Right cardiac atrium (tissue), 5 donors: ENCODE measurements at regions not wholly inside any gene's neighbourhood (a gene's known extent, or its start where the extent isn't known, plus 50 kb on each side); places are given as distances from the start of the nearest gene placed in this dataset.
"Not testable (repeated sequence)": the region's sequence is repeated elsewhere in the genome, so short reads cannot be mapped to it uniquely, and the experiment has no call there.

Experiments used
- ATAC-seq, 2 donors: fragments of 200-7000 bp; cut with Tn5 transposase; one replicate each; pipeline versions ENCODE4 v1.8.0 to v1.9.1; 2020; ENCODE audit warnings: moderate library complexity in 2 of 2, mild to moderate bottlenecking in 1 of 2
- DNase-seq, 3 donors: peaks; one replicate each; pipeline ENCODE4 v3.0.0-alpha.2; 2020
- H3K27ac ChIP-seq: one replicate; pipeline ENCODE4 v1.5.1; 2013; ENCODE audit warnings: mild to moderate bottlenecking, low read length, control low read depth, moderate library complexity
- H3K27me3 ChIP-seq: one replicate; pipeline ENCODE4 v1.6.1; 2013; ENCODE audit not compliant: control insufficient read depth, insufficient read depth
- H3K4me1 ChIP-seq: one replicate; pipeline ENCODE4 v1.6.1; 2013; ENCODE audit warnings: low read length; ENCODE audit not compliant: control insufficient read depth, insufficient read depth
- H3K4me3 ChIP-seq: one replicate; pipeline ENCODE4 v1.5.1; 2013; ENCODE audit warnings: low read length, control low read depth
- H3K9me3 ChIP-seq: one replicate; pipeline ENCODE4 v1.6.1; 2013; ENCODE audit warnings: low read length; ENCODE audit not compliant: control insufficient read depth
- WGBS: extraction: QIAGEN DNeasy Blood & Tissue Kit; methylation state at CpG from one replicate; pipeline ENCODE4 v1.1.7; 2013; 5-methylcytosine and 5-hydroxymethylcytosine counted together
- intact Hi-C, 4 donors: fragments of 100-400 bp; cut with DNase I; formaldehyde crosslinking; loops; one replicate each; pipeline versions ENCODE4 v1.11.0 to v1.14.0; 2022 to 2023
- donor health status: healthy with polysubstance abuse.
- donor health status: DM: no; HTN: yes; CAD: no.
- donor health status: DM: no; HTN: no; CAD: no.
- donor health status: DM: no; HTN: yes; CAD: no; lungs with severe emphysema.
- donor health status: DM: yes; HTN: yes; CAD: no.

GRCh38 chr11:41714101-41714500, 254.6 kb upstream of the LRRC4C start:
- no peaks in the 10 kb centered on the region for H3K4me1 ChIP-seq
- no peaks in the 10 kb centered on the region for H3K9me3 ChIP-seq
- DNase-seq (no peak), ATAC-seq (no peak)
- intact Hi-C loops = no loop called here
- H3K27ac ChIP-seq = no peak overlapping the region
- H3K4me3 ChIP-seq = no peak overlapping the region
- WGBS = 77% methylated on average over 2 of the region's 2 CpGs
- no peaks in the 10 kb centered on the region for H3K27me3 ChIP-seq

GRCh38 chr11:41716862-41717261, 257.4 kb upstream of the LRRC4C start:
- DNase-seq (no peak), ATAC-seq (no peak)
- no peaks in the 10 kb centered on the region for H3K27me3 ChIP-seq
- intact Hi-C loops = no loop called here
- no peaks in the 10 kb centered on the region for H3K4me1 ChIP-seq
- 77% methylated on average over 3 of the region's 3 CpGs for WGBS
- H3K27ac ChIP-seq = no peak overlapping the region
- no peaks in the 10 kb centered on the region for H3K9me3 ChIP-seq
- H3K4me3 ChIP-seq = no peak overlapping the region

GRCh38 chr11:41720761-41721160, 261.3 kb upstream of the LRRC4C start:
- DNase-seq (no peak), ATAC-seq (no peak)
- H3K9me3 ChIP-seq = no peaks in the 10 kb centered on the region
- H3K4me3 ChIP-seq = no peak overlapping the region
- 56% methylated on average over 2 of the region's 2 CpGs for WGBS
- intact Hi-C loops = no loop called here
- H3K27ac ChIP-seq = no peak overlapping the region
- no peaks in the 10 kb centered on the region for H3K27me3 ChIP-seq
- no peaks in the 10 kb centered on the region for H3K4me1 ChIP-seq

GRCh38 chr11:41728161-41728560, 268.7 kb upstream of the LRRC4C start:
- WGBS = 83% methylated on average over 6 of the region's 6 CpGs
- H3K4me1 ChIP-seq, H3K27me3 ChIP-seq, H3K9me3 ChIP-seq, H3K4me3 ChIP-seq, H3K27ac ChIP-seq, DNase-seq, intact Hi-C loops, ATAC-seq: not testable (repeated sequence)

- H3K27ac ChIP-seq = no peak overlapping the region
- no peaks in the 10 kb centered on the region for H3K27me3 ChIP-seq
- 94% methylated on average over 1 of the region's 1 CpG for WGBS
- ATAC-seq = no peak
- no peak for DNase-seq
- H3K4me1 ChIP-seq = no peaks in the 10 kb centered on the region
- intact Hi-C loops = no loop called here
- H3K9me3 ChIP-seq = no peaks in the 10 kb centered on the region
- H3K4me3 ChIP-seq = no peak overlapping the region
These were observed 315.8 kb upstream of the LRRC4C start for GRCh38 chr11:41775296-41775695.

GRCh38 chr11:41779401-41779960, 320.0 kb upstream of the LRRC4C start:
- intact Hi-C loops = no loop called here
- Histone ChIP-seq H3K9me3 (no peaks in the 10 kb centered on the region), H3K4me1 (no peaks in the 10 kb centered on the region), H3K27me3 (no peaks in the 10 kb centered on the region), H3K27ac (no peak overlapping the region), H3K4me3 (no peak overlapping the region)
- WGBS = 56% methylated on average over 1 of the region's 1 CpG
- DNase-seq = no peak
- no peak for ATAC-seq

- 64% methylated on average over 2 of the region's 2 CpGs for WGBS
- ATAC-seq (no peak), DNase-seq (no peak)
- no peaks in the 10 kb centered on the region for H3K4me1 ChIP-seq
- no peak overlapping the region for H3K4me3 ChIP-seq
- no peaks in the 10 kb centered on the region for H3K9me3 ChIP-seq
- H3K27ac ChIP-seq = no peak overlapping the region
- H3K27me3 ChIP-seq = no peaks in the 10 kb centered on the region
- intact Hi-C loops = loop anchor here in 1 of 4 donors (10.0 kb wide), 1 partner anchor 63 kb away; no protein-coding TSS in a partner anchor
These were observed 322.0 kb upstream of the LRRC4C start for GRCh38 chr11:41781441-41781840.

GRCh38 chr11:41784513-41785335, 325.3 kb upstream of the LRRC4C start:
- no peak for DNase-seq
- H3K27me3 ChIP-seq = no peaks in the 10 kb centered on the region
- no peaks in the 10 kb centered on the region for H3K4me1 ChIP-seq
- no peaks in the 10 kb centered on the region for H3K9me3 ChIP-seq
- WGBS = 70% methylated on average over 3 of the region's 3 CpGs
- no peak overlapping the region for H3K27ac ChIP-seq
- intact Hi-C loops = loop anchor here in 1 of 4 donors (10.0 kb wide), 1 partner anchor 60 kb away; no protein-coding TSS in a partner anchor
- H3K4me3 ChIP-seq = no peak overlapping the region
- no peak for ATAC-seq

GRCh38 chr11:41786087-41786486, 326.6 kb upstream of the LRRC4C start:
- Histone ChIP-seq H3K9me3 (no peaks in the 10 kb centered on the region), H3K4me1 (no peaks in the 10 kb centered on the region), H3K27ac (no peak overlapping the region), H3K27me3 (no peaks in the 10 kb centered on the region), H3K4me3 (no peak overlapping the region)
- 22% methylated on average over 1 of the region's 1 CpG for WGBS
- ATAC-seq = no peak
- DNase-seq = no peak
- intact Hi-C loops = loop anchor here in 1 of 4 donors (10.0 kb wide), 1 partner anchor 59 kb away; no protein-coding TSS in a partner anchor

GRCh38 chr11:41788177-41788576, 328.7 kb upstream of the LRRC4C start:
- intact Hi-C loops = loop anchor here in 1 of 4 donors (10.0 kb wide), 1 partner anchor 57 kb away; no protein-coding TSS in a partner anchor
- Histone ChIP-seq H3K27me3 (no peaks in the 10 kb centered on the region), H3K9me3 (no peaks in the 10 kb centered on the region), H3K27ac (no peak overlapping the region), H3K4me3 (no peak overlapping the region), H3K4me1 (no peaks in the 10 kb centered on the region)
- DNase-seq (no peak), ATAC-seq (no peak)
- 88% methylated on average over 23 of the region's 23 CpGs for WGBS

GRCh38 chr11:41789376-41789775, 329.9 kb upstream of the LRRC4C start:
- intact Hi-C loops = loop anchor here in 1 of 4 donors (10.0 kb wide), 1 partner anchor 55 kb away; no protein-coding TSS in a partner anchor
- no peaks in the 10 kb centered on the region for H3K27me3 ChIP-seq
- 71% methylated on average over 3 of the region's 3 CpGs for WGBS
- no peak for DNase-seq
- no peak for ATAC-seq
- H3K27ac ChIP-seq = no peak overlapping the region
- H3K4me3 ChIP-seq = no peak overlapping the region
- no peaks in the 10 kb centered on the region for H3K4me1 ChIP-seq
- no peaks in the 10 kb centered on the region for H3K9me3 ChIP-seq
